Ecto neural progenitor cell (in vitro differentiated cells): ENCODE measurements at regions not wholly inside any gene's neighbourhood (a gene's known extent, or its start where the extent isn't known, plus 50 kb on each side); places are given as distances from the start of the nearest gene placed in this dataset.
"Not testable (repeated sequence)": the region's sequence is repeated elsewhere in the genome, so short reads cannot be mapped to it uniquely, and the experiment has no call there.

Source experiments
- DNase-seq: peaks from one replicate; pipeline ENCODE4 v3.0.0-alpha.2; 2018; ENCODE audit warnings: low spot score

DNA sequence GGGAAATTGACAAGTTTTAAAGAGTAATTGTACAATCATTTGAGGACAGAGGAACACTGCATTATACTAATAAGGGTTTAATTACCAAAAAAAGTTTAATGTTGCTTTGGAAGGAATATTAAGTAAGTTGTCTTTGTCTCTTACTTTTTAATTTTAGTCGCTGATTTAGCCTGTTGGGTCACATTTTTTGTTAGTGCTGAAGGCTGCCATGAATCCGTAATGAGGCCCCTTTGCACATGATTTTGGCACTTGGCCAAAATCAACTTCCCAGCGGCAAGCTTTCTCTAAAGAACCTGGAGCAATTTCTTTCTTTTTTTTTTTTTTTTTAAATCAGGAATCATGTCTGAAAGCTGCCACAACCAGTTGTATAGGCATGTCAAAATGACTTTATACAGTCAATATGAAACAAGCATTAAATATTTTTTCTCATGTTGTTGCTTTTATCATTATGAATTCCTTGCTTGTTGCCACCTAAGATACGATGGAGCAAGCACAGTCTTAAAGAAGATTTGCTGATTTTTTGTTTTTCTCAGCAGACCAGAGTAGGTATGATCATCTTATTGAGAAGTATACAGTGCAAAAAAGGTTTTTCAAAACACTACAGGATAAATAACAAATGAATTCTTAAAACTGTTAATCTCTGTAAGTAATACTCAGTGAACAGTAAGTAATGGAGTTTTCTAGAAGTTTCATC, 690.4 kb downstream of the USP25 start:
- DNase-seq: no peak

- no peak for DNase-seq
Measured at GRCh38 chr21:16421007-16421406, 691.2 kb downstream of the USP25 start.

- DNase-seq: no peak
Measured at GRCh38 chr21:16421965-16422364, 692.2 kb downstream of the USP25 start.

DNA sequence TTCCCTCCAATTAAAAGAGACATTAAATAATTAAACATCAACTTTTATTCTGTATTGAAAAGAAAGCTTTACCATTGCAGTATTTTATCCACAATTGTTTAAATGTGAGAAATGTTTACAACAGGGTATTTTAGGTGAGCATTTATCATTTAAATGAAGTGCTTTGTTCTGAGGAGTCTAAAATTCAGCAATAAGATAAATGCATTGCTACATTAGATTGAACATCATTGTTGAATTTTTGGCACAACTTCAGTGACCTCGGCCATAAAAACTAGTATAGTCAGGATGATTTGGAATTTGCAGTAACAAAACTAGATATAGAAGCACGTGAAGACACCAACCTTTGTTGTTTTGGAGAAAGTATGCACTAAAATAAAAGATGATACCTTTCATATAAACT, 692.9 kb downstream of the USP25 start:
- no peak for DNase-seq

GRCh38 chr21:16423921-16424320, 694.1 kb downstream of the USP25 start:
- DNase-seq: no peak

DNA sequence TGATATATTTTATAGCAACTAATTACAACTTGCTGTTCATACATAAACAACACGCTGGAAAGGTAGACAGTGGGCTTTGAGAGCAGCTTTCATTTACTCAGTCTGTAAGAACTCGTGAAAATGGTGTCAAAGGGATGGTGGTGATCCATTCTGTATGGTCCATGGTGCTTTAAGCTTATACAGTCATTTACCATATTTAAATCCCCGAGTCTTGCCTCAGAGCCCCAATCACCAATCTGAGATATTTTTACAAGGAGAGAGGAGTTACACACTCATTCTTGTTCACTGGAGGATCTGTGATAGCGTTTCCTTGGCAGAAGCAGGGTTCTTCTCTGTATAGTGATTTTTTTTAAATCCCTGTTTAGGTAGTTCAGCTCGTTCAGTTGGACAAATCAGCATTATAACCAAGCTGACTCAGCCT, 694.6 kb downstream of the USP25 start:
- no peak for DNase-seq

DNA sequence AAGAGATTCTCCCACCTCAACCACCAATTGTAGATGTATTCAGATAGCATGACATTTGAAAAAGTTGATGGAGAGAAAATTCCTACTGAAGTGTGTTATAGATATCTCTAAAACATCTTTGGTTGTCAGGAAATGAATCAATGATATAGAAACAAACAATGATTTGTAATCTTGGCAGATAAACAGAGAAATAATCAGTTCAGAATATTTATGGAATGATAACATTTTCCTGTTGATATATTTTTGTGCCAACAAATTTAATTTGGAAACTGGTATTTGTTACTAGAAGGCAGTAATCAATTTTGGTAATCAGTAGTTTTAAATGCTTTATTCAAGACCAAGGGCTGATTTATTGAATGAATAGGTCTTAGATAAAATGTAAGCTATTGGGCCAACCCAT, 695.6 kb downstream of the USP25 start:
- no peak for DNase-seq

DNA sequence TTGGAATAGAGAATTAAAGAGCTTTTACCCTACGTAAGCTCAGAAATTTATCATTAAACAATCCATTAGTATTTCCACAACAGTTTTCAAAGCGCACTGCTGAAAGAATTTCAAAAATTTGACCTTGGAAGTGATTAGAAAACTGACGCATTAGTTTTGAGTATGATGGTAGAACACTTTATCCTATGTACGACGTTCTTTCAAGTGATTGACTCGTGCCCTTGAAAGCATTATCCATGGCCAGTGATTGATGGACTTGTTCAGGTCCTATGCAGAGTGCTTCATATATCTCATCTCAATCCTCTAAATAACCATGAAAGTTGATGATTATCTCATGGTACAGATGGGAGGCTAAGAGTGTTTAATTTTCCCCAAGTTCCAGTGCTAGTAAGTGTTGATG, 697.2 kb downstream of the USP25 start:
- no peak for DNase-seq

- DNase-seq: no peak
Measured at GRCh38 chr21:16427587-16428087, 697.9 kb downstream of the USP25 start.

DNA sequence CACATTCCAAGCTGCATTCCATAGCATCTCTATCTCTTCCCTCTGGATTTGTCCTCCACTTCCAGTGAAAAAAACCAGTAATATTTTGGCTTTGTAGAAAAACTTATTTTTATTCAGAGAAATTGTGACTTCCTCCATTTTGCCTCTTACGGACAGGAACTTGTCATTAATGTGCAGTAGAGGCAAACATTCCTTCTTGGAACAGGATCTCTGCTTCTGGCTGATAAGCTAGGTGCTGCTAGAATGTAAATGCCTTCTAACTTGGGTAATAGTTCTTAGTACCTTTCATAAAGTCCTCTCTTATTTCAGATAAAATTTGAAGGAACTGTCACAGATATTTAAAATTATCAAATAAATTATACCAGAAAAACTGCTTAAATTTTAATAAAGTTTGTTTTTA, 707.8 kb downstream of the USP25 start:
- DNase-seq: no peak

- DNase-seq: no peak
Measured at GRCh38 chr21:16438761-16439160, 709.0 kb downstream of the USP25 start.

GRCh38 chr21:16441789-16442188, 712.0 kb downstream of the USP25 start:
- no peak for DNase-seq

- DNase-seq: no peak
Measured at GRCh38 chr21:16454399-16454798, 724.6 kb downstream of the USP25 start.

DNA sequence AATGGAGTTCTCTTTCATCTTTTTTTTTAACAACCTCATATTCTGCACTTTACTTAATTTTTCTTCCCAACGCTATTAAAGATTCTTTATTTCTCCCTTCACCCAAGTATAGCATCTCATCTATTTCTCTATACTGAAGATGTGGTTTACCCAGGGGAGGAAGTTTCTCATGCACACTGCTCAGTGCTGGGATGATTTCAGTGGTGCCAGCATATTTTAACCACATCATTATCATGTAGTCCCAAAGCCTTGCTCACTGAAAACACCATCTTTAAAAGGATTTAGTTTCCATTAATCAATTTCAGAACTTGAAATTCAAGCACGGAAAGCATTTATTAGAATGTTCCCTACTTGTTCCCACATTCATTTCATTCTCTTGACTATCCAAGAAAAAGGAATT, 725.7 kb downstream of the USP25 start:
- no peak for DNase-seq

DNA sequence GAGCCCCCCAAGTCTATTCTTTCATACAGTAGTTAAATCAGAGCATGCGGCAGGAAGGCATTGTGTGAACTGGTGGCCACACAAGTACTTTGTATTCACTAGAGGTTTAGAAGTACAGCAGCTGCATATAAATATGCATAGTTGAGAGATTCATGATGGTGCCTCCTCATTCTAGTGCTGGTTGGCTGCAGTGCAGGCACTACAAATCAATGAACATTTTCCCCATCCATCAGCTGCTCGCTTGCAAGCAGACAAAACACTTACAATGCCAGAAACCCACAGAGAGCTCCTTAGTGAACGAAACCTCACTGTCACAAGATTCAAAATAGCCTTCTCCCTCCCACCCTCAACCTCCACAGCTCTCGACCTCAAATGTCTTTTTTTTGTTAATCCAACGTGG, 726.2 kb downstream of the USP25 start:
- DNase-seq: no peak

DNA sequence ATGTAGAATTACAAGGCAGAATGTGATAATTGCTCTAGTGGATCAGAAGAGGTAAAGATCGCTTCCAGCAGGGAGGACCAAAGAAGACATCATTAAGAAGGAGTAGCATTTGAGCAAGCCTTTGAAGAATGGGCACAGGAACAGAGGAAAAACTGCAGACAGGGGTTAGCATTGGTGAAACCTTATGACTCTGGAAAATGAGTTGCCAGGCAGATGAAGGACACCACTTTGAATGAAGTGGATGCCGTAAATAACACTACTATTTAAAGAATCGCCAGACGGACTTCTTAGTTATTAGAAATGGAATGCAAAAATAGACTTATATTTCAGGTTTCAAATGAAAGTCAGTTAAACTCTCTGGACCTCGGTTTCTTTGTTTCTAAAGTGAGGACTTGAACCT, 727.7 kb downstream of the USP25 start:
- no peak for DNase-seq

DNA sequence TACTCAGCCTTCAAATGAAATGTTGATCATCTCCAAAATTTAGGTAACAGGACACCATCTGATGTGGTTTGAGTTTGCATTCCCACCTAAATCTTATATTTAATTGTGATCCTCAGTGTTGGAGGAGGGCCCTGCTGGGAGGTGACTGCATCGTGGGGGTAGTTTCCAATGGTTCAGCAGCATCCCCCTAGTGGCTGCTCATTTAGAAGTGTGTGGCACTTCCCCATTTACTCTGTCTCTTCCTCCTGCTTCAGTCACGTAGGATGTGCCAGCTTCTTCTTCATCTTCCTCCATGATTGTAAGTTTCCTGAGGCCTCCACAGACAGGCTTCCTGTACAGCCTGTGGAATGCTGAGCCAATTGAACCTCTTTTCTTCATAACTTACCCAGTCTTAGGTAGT, 731.2 kb downstream of the USP25 start:
- DNase-seq: no peak

DNA sequence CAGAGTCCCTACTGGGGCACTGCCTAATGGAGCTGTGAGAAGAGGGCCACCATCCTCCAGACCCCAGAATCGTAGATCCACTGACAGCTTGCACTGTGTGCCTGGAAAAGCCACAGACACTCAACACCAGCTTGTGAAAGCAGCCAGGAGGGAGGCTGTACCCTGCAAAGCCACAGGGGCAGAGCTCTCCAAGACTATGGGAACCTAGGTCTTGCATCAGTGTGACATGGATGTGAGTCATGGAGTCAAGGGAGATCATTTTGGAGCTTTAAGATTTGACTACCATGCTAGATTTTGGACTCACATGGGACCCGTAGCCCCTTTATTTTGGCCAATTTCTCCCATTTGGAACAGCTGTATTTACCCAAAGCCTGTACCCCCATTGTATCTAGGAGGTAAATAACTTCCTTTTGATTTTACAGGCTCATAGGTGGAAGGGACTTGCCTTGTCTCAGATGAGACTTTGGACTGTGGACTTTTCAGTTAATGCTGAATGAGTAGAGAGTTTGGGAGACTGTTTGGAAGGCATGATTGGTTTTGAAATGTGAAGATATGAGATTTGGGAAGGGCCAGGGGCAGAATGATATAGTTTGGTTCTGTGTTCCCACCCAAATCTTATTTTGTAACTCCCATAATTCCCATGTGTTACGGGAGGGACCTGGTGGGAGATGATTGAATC, 734.6 kb downstream of the USP25 start:
- not testable (repeated sequence) for DNase-seq

DNA sequence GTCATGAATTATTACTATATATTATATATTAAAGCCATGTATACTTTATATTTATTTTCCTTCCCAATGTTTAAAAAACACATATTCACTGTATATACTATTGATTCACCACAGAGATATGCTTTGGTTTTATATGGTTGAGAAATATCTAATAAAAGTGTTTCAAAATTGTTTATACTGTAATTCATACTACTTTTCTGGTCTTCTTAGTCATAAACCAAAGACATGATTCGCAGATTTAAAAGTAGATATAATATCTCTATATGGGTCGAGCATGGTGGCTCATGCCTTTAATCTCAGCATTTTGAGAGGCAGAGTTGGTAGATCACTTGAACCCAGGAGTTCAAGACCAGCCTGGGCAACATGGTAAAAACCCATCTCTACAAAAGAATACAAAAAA, 738.4 kb downstream of the USP25 start:
- no peak for DNase-seq

DNA sequence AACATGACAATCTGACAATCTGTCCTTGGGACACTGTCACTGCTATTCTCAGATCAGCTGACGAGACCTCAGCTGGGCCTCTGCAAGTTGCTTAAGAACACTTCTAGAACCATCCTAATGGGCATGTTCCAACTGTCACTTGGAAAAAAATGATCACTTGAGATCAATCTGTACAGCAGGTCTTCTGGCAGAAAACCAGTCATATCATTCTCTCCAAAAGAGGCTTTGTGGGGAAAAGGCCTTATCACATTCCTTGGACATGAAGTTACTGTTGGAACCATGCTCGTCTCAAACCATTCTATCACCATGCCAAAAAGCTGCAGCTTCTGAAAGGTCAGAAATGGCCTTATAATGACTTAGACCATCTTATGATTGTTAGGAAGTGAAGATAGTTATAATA, 744.2 kb downstream of the USP25 start:
- no peak for DNase-seq

DNA sequence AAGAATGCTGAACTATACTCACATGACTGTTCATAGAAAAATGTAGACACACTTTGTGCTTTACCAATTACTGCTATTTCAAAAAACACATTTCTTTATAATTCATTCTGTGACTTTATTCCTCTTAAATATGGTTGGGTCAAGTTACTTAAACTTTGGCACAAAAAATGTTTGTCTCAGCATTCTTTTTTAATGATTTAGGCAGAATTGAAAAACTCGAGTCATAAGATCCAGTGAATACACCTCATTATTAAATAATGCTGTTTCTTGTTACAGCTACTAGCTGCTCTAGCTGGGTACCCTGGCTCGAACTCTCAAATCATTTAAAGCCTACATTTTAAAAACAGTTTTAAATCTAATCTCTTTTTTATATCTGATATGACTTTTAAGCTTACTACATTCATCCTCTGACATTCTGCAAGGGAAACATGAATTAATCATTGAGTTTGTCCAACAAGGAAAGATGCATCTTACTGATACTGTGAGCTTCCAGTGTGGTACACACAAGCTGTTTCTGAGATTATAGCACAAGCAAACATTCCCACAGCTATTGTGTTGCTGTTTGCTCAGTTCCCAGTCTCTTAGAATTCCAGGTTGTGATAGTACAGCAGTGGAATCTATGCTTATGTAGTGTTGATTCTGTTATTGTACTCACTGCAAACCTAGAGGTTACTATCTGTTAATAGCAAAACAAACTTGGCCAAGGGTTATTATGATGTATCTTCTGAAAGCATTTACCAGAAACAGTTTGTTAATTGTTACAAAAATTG, 746.5 kb downstream of the USP25 start:
- no peak for DNase-seq

DNA sequence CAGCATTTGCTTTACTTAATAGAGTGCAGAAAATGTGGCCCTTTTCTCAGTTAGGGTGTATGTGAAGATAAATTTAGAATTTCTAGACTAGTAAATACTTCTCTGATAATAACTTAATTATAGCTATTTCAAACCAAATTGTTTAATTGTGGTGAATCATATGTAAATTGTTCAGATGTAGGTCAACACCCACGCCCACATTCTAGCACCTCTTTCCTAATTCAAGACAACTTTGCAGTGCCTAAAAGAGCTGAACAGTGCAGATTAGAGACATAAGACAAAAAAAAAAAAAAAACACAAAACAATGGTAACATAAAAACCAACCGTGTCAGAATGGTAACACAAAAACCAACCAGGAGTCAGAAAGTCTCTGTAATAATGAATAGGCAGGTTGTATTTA, 758.3 kb downstream of the USP25 start:
- DNase-seq: no peak

DNA sequence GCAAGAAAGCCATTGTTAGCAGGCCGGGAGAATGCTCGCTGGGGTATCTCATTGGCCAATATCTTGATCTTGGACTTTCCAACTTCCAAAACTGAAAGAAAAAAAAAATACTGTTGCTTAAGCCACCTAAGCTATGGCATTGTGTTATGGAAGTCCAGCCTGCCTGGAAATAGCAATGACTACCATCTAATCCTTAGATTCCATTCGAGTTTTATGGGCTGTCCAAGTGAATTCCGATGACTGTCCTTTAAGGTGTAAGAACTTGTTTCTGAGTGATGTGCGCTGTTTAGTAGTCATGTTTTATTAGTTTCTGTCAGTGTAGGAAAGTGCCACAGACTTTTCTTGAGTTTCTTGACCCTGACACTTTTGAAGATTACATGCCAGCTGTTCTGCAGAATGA, 762.6 kb downstream of the USP25 start:
- no peak for DNase-seq
